DND-41 (cell line): ENCODE measurements at regions not wholly inside any gene's neighbourhood (a gene's known extent, or its start where the extent isn't known, plus 50 kb on each side); places are given as distances from the start of the nearest gene placed in this dataset.

Source experiments
- CTCF ChIP-seq: IDR thresholded peaks from 2 replicates; pipeline ENCODE4 v1.5.1; 2012; ENCODE audit warnings: borderline replicate concordance, low read length, moderate library complexity, mild to moderate bottlenecking; ENCODE audit not compliant: poor library complexity, severe bottlenecking; ENCODE audit errors: extremely low read depth
- EZH2 ChIP-seq: IDR thresholded peaks from 3 replicates; pipeline ENCODE4 v1.6.1; 2012; ENCODE audit warnings: borderline replicate concordance, low read depth, mild to moderate bottlenecking, moderate library complexity, low read length, inconsistent platforms; ENCODE audit not compliant: severe bottlenecking

- no peak for TF ChIP-seq CTCF
- TF ChIP-seq EZH2: no peak
Measured at GRCh38 chr2:128465246-128466170, 146.8 kb upstream of the HS6ST1 start.
